IMR-90 (cell line): ENCODE measurements at regions not wholly inside any gene's neighbourhood (a gene's known extent, or its start where the extent isn't known, plus 50 kb on each side); places are given as distances from the start of the nearest gene placed in this dataset.

Experiments
- CEBPB ChIP-seq: IDR thresholded peaks from 2 replicates; pipeline ENCODE4 v1.6.1; 2012; ENCODE audit warnings: low read depth, low read length, improper control_type of control experiment
- CTCF ChIP-seq: conservative IDR thresholded peaks from 2 replicates; pipeline ENCODE4 v1.5.1; 2012; ENCODE audit warnings: mild to moderate bottlenecking, low read depth, low read length, improper control_type of control experiment

DNA sequence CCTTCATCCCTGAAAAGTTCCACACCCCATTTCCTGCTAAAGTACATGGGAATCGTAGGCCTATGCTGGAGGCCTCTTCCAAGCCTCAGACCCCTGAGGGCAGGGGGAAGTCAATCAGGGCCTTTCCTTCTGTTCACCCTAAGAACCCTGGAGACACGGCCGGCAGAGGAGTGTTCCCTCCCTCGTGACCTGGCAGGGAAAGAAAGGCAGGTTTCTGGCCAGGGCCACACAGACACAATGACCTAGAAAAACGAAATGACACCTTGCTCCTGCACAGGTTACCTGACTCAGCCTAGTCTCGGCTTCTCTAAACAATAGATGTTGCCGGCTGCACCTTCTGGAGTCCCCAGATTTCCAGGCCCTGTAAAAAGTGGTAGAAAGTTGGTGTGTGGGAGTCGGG, 60.6 kb upstream of the CADM1 start:
- TF ChIP-seq CTCF (no peak), CEBPB (no peak)
